ENCODE measurements at regions not wholly inside any gene's neighbourhood (a gene's known extent, or its start where the extent isn't known, plus 50 kb on each side); places are given as distances from the start of the nearest gene placed in this dataset.

GRCh38 chr6:138643210-138643609, 130.4 kb upstream of the CCDC28A start:
- H2AFZ ChIP-seq (ENCODE audit: low read depth, low read length): no peak overlapping the region
- ATAC-seq (ENCODE audit: insufficient read depth, low read depth): no peak
- TF ChIP-seq EZH2 (IDR thresholded peaks at IDR 0.05; ENCODE audit: borderline replicate concordance, low read depth, low read length, severe bottlenecking) (no peak), CTCF (IDR thresholded peaks at IDR 0.05; ENCODE audit: borderline replicate concordance, extremely low read depth, low read length, poor library complexity, severe bottlenecking) (no peak)
- H3K27me3 ChIP-seq (ENCODE audit: insufficient read depth, low read length, poor library complexity): no peaks in the 10 kb centered on the region
- no peak overlapping the region for H3K4me2 ChIP-seq (ENCODE audit: insufficient read depth, low read length)
- H3K27ac ChIP-seq (ENCODE audit: low read length): no peak overlapping the region
- no peaks in the 10 kb centered on the region for H3K9me3 ChIP-seq (ENCODE audit: insufficient read depth, low read length, severe bottlenecking)
- no peaks in the 10 kb centered on the region for H3K4me1 ChIP-seq (ENCODE audit: insufficient read depth, low read length)
- no peaks in the 10 kb centered on the region for H4K20me1 ChIP-seq (ENCODE audit: insufficient read depth, low read length)
- no peaks in the 10 kb centered on the region for H3K36me3 ChIP-seq (ENCODE audit: insufficient read depth, low read length)
- no peak overlapping the region for H3K9ac ChIP-seq (ENCODE audit: low read depth, low read length)
- H3K79me2 ChIP-seq (ENCODE audit: insufficient read depth, low read length): no peaks in the 10 kb centered on the region
- H3K4me3 ChIP-seq (ENCODE audit: low read depth in 1 of 2, low read length in 2 of 2): no peak overlapping the region
- DNase-seq: no peak

GRCh38 chr6:138645976-138646640, 127.5 kb upstream of the CCDC28A start:
- H3K27ac ChIP-seq (ENCODE audit: low read length): no peak overlapping the region
- no peak overlapping the region for H2AFZ ChIP-seq (ENCODE audit: low read depth, low read length)
- H3K4me1 ChIP-seq (ENCODE audit: insufficient read depth, low read length): no peaks in the 10 kb centered on the region
- no peaks in the 10 kb centered on the region for H3K27me3 ChIP-seq (ENCODE audit: insufficient read depth, low read length, poor library complexity)
- ATAC-seq (ENCODE audit: insufficient read depth, low read depth): no peak
- no peak overlapping the region for H3K9ac ChIP-seq (ENCODE audit: low read depth, low read length)
- H4K20me1 ChIP-seq (ENCODE audit: insufficient read depth, low read length): no peaks in the 10 kb centered on the region
- TF ChIP-seq EZH2 (IDR thresholded peaks at IDR 0.05; ENCODE audit: borderline replicate concordance, low read depth, low read length, severe bottlenecking): no peak
- TF ChIP-seq CTCF (IDR thresholded peaks at IDR 0.05; ENCODE audit: borderline replicate concordance, extremely low read depth, low read length, poor library complexity, severe bottlenecking): no peak
- no peaks in the 10 kb centered on the region for H3K79me2 ChIP-seq (ENCODE audit: insufficient read depth, low read length)
- H3K4me2 ChIP-seq (ENCODE audit: insufficient read depth, low read length): no peak overlapping the region
- no peaks in the 10 kb centered on the region for H3K9me3 ChIP-seq (ENCODE audit: insufficient read depth, low read length, severe bottlenecking)
- H3K4me3 ChIP-seq (ENCODE audit: low read depth in 1 of 2, low read length in 2 of 2): no peak overlapping the region
- no peaks in the 10 kb centered on the region for H3K36me3 ChIP-seq (ENCODE audit: insufficient read depth, low read length)
- no peak for DNase-seq

- no peaks in the 10 kb centered on the region for H3K79me2 ChIP-seq (ENCODE audit: insufficient read depth, low read length)
- no peaks in the 10 kb centered on the region for H3K4me1 ChIP-seq (ENCODE audit: insufficient read depth, low read length)
- TF ChIP-seq EZH2 (IDR thresholded peaks at IDR 0.05; ENCODE audit: borderline replicate concordance, low read depth, low read length, severe bottlenecking) (no peak), CTCF (IDR thresholded peaks at IDR 0.05; ENCODE audit: borderline replicate concordance, extremely low read depth, low read length, poor library complexity, severe bottlenecking) (no peak)
- no peaks in the 10 kb centered on the region for H3K9me3 ChIP-seq (ENCODE audit: insufficient read depth, low read length, severe bottlenecking)
- DNase-seq (no peak), ATAC-seq (ENCODE audit: insufficient read depth, low read depth) (no peak)
- no peak overlapping the region for H3K27ac ChIP-seq (ENCODE audit: low read length)
- H3K36me3 ChIP-seq (ENCODE audit: insufficient read depth, low read length): no peaks in the 10 kb centered on the region
- no peaks in the 10 kb centered on the region for H3K27me3 ChIP-seq (ENCODE audit: insufficient read depth, low read length, poor library complexity)
- no peak overlapping the region for H3K4me2 ChIP-seq (ENCODE audit: insufficient read depth, low read length)
- no peaks in the 10 kb centered on the region for H4K20me1 ChIP-seq (ENCODE audit: insufficient read depth, low read length)
- no peak overlapping the region for H2AFZ ChIP-seq (ENCODE audit: low read depth, low read length)
- no peak overlapping the region for H3K4me3 ChIP-seq (ENCODE audit: low read depth in 1 of 2, low read length in 2 of 2)
- H3K9ac ChIP-seq (ENCODE audit: low read depth, low read length): no peak overlapping the region
Observed at GRCh38 chr6:138647006-138647405, 126.6 kb upstream of the CCDC28A start.

All from DND-41 (cell line).